HG03139 (cell line): ENCODE measurements at regions not wholly inside any gene's neighbourhood (a gene's known extent, or its start where the extent isn't known, plus 50 kb on each side); places are given as distances from the start of the nearest gene placed in this dataset.

Source experiments
- ATAC-seq: cut with Tn5 transposase; IDR thresholded peaks from one replicate; pipeline ENCODE4 v1.9.1; 2021; ENCODE audit not compliant: unreplicated experiment

DNA sequence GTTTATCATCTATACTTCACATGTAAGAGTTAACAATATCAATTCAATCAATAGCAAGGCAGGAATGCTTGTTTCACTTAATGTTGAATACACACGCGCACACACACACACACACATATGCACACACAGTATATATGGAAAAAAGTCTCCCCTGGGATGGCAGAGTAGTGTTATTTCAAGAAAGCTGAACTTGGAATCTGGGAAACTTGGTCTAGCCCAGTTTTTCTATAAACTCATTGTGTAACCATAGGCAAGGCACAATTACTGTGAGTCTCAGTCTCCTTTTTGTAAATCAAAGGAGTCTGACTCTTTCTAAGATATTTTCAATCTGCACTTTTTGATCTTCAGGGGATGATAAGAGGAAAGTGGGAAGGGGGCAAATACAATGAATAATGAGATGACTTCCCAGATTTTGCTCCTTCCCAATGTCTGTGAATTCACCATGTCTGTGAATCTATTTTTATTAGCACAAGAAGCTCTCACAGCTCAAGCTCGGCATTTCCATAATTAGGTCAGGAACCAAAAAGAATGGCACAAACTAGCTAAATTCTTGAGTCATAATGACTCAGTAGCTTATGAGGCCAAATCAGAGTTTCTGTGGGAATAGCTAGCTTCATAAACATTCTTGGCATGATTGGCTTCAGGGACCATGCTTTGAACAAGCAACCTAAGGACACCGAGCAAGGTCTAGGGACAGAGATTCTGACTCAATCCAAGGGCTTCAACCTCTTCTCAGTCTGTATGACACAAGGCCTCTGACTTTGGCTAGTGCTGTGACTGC, 227.4 kb upstream of the DCBLD2 start:
- ATAC-seq = no peak

DNA sequence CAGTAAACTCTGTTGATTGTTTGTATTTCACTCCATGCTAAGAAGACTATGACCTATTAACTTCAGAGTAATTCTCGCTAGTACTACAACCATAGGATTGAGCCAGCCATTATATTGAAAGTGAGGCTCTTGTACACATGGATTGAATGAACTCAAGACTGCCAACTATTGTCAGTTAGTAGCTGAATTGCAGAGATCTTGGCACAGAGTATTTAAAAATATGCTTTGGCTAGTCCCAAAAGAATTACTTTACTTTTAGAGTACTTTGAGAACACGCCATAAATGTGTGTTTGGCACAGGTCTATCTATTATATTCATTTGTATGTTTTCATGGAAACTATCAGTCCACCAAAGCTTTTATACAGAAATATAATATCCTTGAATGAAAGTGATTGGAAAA, 226.7 kb upstream of the DCBLD2 start:
- no peak for ATAC-seq

GRCh38 chr3:99126316-99126715, 224.8 kb upstream of the DCBLD2 start:
- no peak for ATAC-seq

DNA sequence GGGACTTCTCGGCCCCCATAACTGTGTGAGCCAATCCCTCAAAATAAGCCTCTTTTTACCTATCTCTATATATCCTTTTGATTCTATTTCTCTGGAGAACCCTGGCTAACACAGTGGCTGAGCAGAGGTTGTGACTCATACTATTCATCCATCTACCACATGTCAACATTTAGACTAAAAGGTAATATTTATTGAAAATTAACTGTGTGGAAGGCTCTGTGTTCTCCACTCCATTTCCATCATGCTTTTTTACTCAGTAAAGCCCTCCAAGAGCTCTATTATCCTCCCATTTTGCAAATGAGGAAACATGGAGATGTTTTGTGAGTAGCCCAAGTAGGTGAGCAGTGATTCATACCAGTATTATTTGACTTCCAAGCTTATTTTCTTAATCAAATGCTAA, 217.9 kb upstream of the DCBLD2 start:
- no peak for ATAC-seq

- no peak for ATAC-seq
These were observed 216.9 kb upstream of the DCBLD2 start for GRCh38 chr3:99118381-99118780.

DNA sequence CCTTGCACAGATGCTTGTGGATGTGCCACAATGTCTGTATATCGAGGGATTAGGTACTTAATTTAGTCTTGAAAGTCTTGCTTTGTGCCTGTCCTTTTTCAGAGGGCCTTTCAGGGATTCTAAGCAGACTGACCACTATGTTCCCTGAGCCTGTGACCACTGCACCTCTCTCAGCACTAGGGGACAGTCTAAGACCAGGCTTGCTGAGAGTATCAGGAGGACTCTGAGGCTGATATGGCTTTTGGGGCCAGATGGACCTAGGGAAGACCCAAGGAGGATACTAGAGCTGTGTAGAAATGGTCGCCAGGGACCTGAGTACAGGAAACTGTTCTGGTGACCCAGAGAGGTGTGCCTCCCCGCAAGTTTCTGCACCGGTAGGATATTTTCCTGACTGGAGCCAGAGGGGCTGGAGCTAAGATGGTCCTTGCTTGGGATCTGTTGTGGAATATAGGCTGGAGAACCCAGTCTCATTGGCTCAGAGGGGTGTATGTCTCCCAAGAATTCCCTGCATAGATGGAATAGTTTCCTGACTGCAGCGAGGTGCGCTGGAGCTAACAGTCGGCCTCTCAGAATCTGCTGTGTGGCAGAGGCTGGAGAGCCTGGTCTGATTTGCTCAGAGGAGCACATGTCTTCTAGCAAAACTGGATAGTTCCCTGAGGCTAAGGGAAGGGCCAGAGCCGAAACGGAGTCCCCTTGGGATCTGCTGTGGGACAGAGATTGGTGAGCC, 213.2 kb upstream of the DCBLD2 start:
- no peak for ATAC-seq

DNA sequence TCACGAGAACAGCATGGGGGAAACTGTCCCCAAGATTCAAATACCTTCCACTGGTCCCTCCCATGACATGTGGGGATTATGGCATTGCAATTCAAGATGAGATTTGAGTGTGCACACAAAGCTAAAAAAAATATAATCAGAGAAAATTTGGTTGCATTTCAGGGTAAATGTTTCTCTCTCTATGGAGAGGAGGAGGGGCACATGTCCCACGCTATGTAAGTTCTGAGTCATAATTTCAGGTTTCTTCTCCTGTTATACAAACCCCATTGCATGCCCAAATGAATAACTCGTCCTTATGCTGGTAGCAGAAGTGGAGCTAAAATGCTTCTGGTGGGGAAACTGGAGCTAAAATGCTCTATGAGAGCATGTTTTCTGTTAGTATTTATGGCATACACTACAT, 209.7 kb upstream of the DCBLD2 start:
- no peak for ATAC-seq

DNA sequence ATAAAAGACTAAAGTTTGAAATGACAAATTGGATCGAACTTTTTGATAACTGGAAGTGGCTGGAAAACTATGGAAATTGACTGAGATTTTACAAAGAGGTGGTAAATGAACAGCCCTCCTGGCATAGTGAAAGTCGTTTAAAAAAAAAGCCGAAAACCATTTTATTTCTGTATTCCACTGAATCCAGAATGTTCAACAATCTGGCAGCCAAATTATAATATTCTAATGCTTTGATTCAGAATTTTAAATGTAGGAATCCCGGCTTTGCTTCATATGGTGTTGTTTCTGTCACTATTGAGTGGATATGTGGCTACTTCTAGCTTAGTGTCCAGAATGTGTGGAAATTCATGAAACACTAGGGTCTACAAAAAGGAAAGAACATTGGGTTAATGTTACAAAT, 208.9 kb upstream of the DCBLD2 start:
- no peak for ATAC-seq

GRCh38 chr3:99108508-99108907, 207.0 kb upstream of the DCBLD2 start:
- ATAC-seq = no peak

- no peak for ATAC-seq
These were observed 193.1 kb upstream of the DCBLD2 start for GRCh38 chr3:99094606-99095005.

DNA sequence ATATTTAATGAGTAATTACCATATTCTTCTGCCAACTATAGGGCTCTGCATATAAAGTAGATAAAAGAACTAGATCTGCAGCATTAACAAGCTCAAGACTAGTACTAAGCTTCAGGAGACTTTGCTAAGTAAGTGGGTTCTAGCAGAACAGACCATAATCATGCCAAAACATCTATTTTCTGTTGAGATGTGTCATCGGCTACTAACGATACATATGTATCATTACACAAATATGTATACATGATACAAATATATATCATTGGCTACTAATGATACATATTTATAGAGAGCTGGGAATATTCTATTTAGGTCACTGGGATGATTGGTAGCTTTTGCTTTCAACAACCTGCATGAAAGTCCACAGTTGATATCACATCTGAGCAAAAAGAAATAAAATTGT, 185.8 kb upstream of the DCBLD2 start:
- ATAC-seq = no peak

DNA sequence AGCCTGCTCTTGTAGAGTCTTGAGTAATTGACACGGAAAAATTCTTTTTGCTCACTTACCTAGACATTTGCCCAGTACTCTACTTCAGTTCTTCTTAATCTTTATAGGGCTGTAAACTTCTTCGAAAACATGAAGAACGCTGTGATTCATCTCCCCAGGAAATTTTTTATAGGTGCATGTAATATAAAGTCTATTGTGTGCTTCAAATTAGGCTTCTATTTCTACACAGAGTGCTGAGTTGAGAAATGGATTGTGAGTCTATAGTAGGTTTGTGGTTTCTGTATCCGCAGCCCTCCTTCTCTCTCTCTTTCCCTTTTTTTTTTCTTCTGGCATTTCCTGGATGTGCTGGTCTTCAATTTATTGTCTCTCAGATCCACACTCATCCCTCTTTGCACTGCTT, 183.3 kb upstream of the DCBLD2 start:
- no peak for ATAC-seq

- ATAC-seq = no peak
These were observed 182.7 kb upstream of the DCBLD2 start for GRCh38 chr3:99084156-99084555.

DNA sequence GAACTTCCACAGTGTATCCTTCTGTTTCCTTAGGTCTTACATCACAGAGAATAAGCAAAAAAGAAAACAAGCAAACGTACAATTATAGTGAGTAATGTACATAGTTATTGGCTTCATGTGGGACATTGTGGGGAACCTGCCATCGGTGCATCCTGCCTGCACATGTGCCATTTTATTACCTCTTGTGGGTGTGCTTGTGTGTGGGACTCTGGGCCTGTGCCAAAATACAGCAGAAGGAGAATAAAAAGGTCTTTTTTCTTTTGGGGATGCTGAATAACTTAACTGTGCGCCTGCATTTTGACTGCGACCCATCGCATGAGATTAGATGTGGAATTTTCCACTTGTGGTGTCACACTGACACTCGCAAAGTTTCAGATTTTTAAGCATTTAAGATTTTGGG, 169.6 kb upstream of the DCBLD2 start:
- ATAC-seq = no peak

- ATAC-seq = no peak
These were observed 168.5 kb upstream of the DCBLD2 start for GRCh38 chr3:99069973-99070372.

- ATAC-seq = no peak
These were observed 165.4 kb upstream of the DCBLD2 start for GRCh38 chr3:99066863-99067262.

DNA sequence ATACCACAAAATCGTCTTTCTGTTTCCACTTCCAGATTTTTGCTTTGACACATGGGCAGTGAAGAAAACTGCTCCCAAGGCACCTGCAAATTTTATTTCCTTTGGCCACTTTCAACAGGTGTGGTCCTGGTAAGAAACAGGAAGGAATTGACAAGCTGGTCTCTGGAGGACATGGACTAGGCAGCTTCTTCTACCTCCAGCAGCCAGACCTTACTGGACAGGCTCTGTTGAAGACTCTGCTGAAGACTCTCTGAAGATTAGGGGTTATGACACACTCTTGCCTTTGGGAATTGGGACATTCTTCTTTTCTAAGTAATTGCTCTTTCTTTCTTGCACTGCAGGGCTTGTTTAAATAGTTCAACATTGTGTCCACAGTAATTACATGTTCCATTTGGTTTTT, 147.7 kb upstream of the DCBLD2 start:
- no peak for ATAC-seq

DNA sequence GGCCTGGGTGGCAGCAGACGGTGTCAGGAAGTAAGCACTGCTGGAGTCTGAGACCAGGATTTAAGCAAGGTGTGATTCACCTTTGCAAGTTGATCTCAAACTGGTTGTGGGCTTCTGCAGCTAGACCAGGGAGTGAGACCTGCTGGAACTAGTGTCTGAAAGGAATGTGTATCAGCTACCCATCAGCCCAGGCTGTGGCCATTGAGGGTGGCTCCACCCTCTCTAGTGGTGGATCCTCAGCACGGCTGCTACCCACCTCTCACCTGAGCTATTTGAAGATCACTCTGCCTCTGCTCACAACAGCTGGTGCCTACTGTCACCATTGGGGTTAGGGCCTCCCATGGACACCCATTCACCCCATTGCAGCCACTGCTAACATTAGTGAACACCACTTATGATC, 140.3 kb upstream of the DCBLD2 start:
- no peak for ATAC-seq

GRCh38 chr3:99031778-99032177, 130.3 kb upstream of the DCBLD2 start:
- ATAC-seq = no peak

GRCh38 chr3:99023590-99024192, 122.2 kb upstream of the DCBLD2 start:
- peak; percentile 78 for ATAC-seq

DNA sequence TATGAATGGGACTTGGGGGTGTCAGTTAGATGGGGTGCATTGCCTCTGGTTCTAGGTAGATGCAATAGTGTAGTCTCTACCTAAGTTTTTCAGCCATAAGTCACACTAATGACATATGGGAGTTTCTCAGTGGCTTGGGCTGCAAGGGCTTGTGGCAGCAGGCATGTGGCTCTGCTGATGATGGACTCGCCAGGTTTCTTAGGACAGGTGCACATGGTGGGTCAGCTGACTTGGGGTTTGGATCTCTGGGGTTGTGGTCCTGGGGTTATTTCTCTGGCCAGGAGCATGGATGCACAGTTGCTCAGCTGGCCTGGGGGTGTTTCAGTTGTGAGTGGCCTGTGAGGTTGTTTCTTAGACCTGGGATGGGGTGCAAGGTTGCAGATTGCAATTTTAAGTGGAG, 120.0 kb upstream of the DCBLD2 start:
- ATAC-seq = no peak

- ATAC-seq = no peak
These were observed 115.0 kb upstream of the DCBLD2 start for GRCh38 chr3:99016452-99016851.
